HG03565 (cell line): ENCODE measurements at regions not wholly inside any gene's neighbourhood (a gene's known extent, or its start where the extent isn't known, plus 50 kb on each side); places are given as distances from the start of the nearest gene placed in this dataset.

Experiments
- ATAC-seq: cut with Tn5 transposase; IDR thresholded peaks from one replicate; pipeline ENCODE4 v1.9.1; 2021; ENCODE audit warnings: mild to moderate bottlenecking, moderate library complexity; ENCODE audit not compliant: unreplicated experiment

- ATAC-seq: no peak
Observed at GRCh38 chr3:194961571-194961970, 275.9 kb downstream of the FAM43A start.

- ATAC-seq: no peak
Observed at GRCh38 chr3:194962056-194962455, 276.4 kb downstream of the FAM43A start.

GRCh38 chr3:194964809-194965208 is 279.1 kb downstream of the FAM43A start:
- no peak for ATAC-seq

GRCh38 chr3:194967151-194968117 is 281.8 kb downstream of the FAM43A start:
- ATAC-seq: no peak

- ATAC-seq: no peak
Observed at GRCh38 chr3:194970066-194970465, 284.4 kb downstream of the FAM43A start.

GRCh38 chr3:194971009-194971408 is 285.3 kb downstream of the FAM43A start:
- ATAC-seq: no peak

GRCh38 chr3:194971965-194972364 is 286.3 kb downstream of the FAM43A start:
- no peak for ATAC-seq

- ATAC-seq: no peak
Observed at GRCh38 chr3:194972641-194973040, 287.0 kb downstream of the FAM43A start.

- no peak for ATAC-seq
Observed at GRCh38 chr3:194973366-194974000, 287.8 kb downstream of the FAM43A start.

- ATAC-seq: no peak
Observed at GRCh38 chr3:194974468-194975135, 288.9 kb downstream of the FAM43A start.

- ATAC-seq: no peak
Observed at GRCh38 chr3:194976049-194976451, 290.4 kb downstream of the FAM43A start.

GRCh38 chr3:194976874-194977273 is 291.2 kb downstream of the FAM43A start:
- no peak for ATAC-seq

GRCh38 chr3:194977356-194977755 is 291.7 kb downstream of the FAM43A start:
- ATAC-seq: no peak

GRCh38 chr3:194979173-194979572 is 291.8 kb downstream of the XXYLT1 start:
- ATAC-seq: no peak

- no peak for ATAC-seq
Observed at GRCh38 chr3:194982472-194982871, 288.5 kb downstream of the XXYLT1 start.

GRCh38 chr3:194983121-194983520 is 287.8 kb downstream of the XXYLT1 start:
- ATAC-seq: no peak

GRCh38 chr3:194983620-194984019 is 287.3 kb downstream of the XXYLT1 start:
- ATAC-seq: no peak

GRCh38 chr3:194984066-194984465 is 286.9 kb downstream of the XXYLT1 start:
- ATAC-seq: no peak

- ATAC-seq: no peak
Observed at GRCh38 chr3:194984622-194985021, 286.3 kb downstream of the XXYLT1 start.

- no peak for ATAC-seq
Observed at GRCh38 chr3:194985031-194985578, 285.9 kb downstream of the XXYLT1 start.
